K562 (cell line): ENCODE measurements at regions not wholly inside any gene's neighbourhood (a gene's known extent, or its start where the extent isn't known, plus 50 kb on each side); places are given as distances from the start of the nearest gene placed in this dataset.

Experiments used
- EGR1 ChIP-seq: fragments of 450-650 bp; conservative IDR thresholded peaks from 2 replicates; pipeline ENCODE4 v1.6.1; 2017; ENCODE audit warnings: mild to moderate bottlenecking
- JUND ChIP-seq, 2 experiments: IDR thresholded peaks; 2 replicates in 1 of 2; 3 replicates in 1 of 2; pipeline ENCODE4 v1.6.1; 2011; ENCODE audit warnings: borderline replicate concordance in 2 of 2, low read depth in 2 of 2, low read length in 2 of 2, improper control_type of control experiment in 1 of 2, missing biosample characterization in 1 of 2, missing genetic modification characterization in 1 of 2, missing genetic modification reagents in 1 of 2
- NR3C1 ChIP-seq: sonication (generic); formaldehyde crosslinking; IDR thresholded peaks from 2 replicates; pipeline ENCODE4 v1.8.1; 2022; ENCODE audit warnings: missing genetic modification reagents
- SMAD1 ChIP-seq: fragments of 150-350 bp; IDR thresholded peaks from 2 replicates; pipeline ENCODE4 v1.6.1; 2014; ENCODE audit warnings: low read length, low read depth; ENCODE audit not compliant: partially characterized antibody
- TF ChIP-seq, protein P1 (sequence below): fragments of 450-650 bp; IDR thresholded peaks from 2 replicates; pipeline ENCODE4 v1.6.1; 2016
- TF ChIP-seq, protein P2 (sequence below): sonication (generic); formaldehyde crosslinking; IDR thresholded peaks from 2 replicates; pipeline ENCODE4 v1.8.1; 2023; ENCODE audit warnings: mild to moderate bottlenecking, missing genetic modification reagents
- TF ChIP-seq, protein P3 (sequence below), 3 experiments: IDR thresholded peaks in 2 of 3; conservative IDR thresholded peaks in 1 of 3; 2 replicates each; pipeline ENCODE4 v1.5.1; 2011 to 2012; ENCODE audit warnings: low read length in 3 of 3, mild to moderate bottlenecking in 3 of 3, control low read depth in 2 of 3, improper control_type of control experiment in 1 of 3, inconsistent platforms in 1 of 3, low read depth in 1 of 3, mixed read lengths in 1 of 3, moderate library complexity in 1 of 3; ENCODE audit not compliant: insufficient read depth in 2 of 3

DNA sequence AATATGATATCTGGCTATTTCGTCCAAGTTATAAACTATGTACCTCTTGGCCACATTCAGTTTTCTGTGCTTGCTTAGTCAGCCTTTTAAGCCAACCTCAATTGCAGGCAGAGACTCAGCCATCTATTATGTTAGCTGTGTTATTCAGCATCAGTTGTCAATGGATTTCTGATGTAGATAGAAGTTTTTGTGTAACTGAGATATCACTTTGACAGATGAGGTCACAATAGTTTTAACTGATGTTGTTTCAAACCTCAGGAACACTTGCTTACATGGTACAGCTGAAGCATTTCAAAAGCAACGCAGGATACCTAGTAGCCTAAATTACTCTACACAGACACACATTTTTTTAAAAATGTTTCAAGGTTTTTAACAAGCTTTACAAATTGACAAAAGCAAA is 1478.0 kb downstream of the NCAM2 start:
- TF ChIP-seq, protein P1, sequence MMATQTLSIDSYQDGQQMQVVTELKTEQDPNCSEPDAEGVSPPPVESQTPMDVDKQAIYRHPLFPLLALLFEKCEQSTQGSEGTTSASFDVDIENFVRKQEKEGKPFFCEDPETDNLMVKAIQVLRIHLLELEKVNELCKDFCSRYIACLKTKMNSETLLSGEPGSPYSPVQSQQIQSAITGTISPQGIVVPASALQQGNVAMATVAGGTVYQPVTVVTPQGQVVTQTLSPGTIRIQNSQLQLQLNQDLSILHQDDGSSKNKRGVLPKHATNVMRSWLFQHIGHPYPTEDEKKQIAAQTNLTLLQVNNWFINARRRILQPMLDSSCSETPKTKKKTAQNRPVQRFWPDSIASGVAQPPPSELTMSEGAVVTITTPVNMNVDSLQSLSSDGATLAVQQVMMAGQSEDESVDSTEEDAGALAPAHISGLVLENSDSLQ, result no peak
- TF ChIP-seq, protein P2, sequence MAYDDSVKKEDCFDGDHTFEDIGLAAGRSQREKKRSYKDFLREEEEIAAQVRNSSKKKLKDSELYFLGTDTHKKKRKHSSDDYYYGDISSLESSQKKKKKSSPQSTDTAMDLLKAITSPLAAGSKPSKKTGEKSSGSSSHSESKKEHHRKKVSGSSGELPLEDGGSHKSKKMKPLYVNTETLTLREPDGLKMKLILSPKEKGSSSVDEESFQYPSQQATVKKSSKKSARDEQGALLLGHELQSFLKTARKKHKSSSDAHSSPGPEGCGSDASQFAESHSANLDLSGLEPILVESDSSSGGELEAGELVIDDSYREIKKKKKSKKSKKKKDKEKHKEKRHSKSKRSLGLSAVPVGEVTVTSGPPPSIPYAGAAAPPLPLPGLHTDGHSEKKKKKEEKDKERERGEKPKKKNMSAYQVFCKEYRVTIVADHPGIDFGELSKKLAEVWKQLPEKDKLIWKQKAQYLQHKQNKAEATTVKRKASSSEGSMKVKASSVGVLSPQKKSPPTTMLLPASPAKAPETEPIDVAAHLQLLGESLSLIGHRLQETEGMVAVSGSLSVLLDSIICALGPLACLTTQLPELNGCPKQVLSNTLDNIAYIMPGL (CRISPR knock-in tag), result no peak
- TF ChIP-seq JUND (IDR thresholded peaks at IDR 0.05; ENCODE audit: borderline replicate concordance, low read depth, low read length) (no peak), JUND (tag; IDR thresholded peaks at IDR 0.05; ENCODE audit: borderline replicate concordance, low read depth, low read length) (no peak), SMAD1 (no peak), NR3C1 (CRISPR knock-in tag) (no peak), EGR1 (no peak)
- TF ChIP-seq, protein P3, sequence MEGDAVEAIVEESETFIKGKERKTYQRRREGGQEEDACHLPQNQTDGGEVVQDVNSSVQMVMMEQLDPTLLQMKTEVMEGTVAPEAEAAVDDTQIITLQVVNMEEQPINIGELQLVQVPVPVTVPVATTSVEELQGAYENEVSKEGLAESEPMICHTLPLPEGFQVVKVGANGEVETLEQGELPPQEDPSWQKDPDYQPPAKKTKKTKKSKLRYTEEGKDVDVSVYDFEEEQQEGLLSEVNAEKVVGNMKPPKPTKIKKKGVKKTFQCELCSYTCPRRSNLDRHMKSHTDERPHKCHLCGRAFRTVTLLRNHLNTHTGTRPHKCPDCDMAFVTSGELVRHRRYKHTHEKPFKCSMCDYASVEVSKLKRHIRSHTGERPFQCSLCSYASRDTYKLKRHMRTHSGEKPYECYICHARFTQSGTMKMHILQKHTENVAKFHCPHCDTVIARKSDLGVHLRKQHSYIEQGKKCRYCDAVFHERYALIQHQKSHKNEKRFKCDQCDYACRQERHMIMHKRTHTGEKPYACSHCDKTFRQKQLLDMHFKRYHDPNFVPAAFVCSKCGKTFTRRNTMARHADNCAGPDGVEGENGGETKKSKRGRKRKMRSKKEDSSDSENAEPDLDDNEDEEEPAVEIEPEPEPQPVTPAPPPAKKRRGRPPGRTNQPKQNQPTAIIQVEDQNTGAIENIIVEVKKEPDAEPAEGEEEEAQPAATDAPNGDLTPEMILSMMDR (IDR thresholded peaks at IDR 0.05 in 2 of 3, conservative IDR thresholded peaks at IDR 0.05 in 1 of 3; ENCODE audit: insufficient read depth in 2 of 3, low read depth in 1 of 3, low read length in 3 of 3), result no peak
